Cardiac muscle cell (in vitro differentiated cells and primary cell): ENCODE measurements at regions not wholly inside any gene's neighbourhood (a gene's known extent, or its start where the extent isn't known, plus 50 kb on each side); places are given as distances from the start of the nearest gene placed in this dataset.
"Not testable (repeated sequence)": the region's sequence is repeated elsewhere in the genome, so short reads cannot be mapped to it uniquely, and the experiment has no call there.

ENCODE experiments used
- DNase-seq, 2 donors: peaks; one replicate each; pipeline versions ENCODE4 v3.0.0 to v3.0.0-alpha.2; 2010 to 2017; ENCODE audit warnings: low read depth in 1 of 2, low spot score in 1 of 2
- H3K27ac ChIP-seq: fragments of 200-600 bp; sonication (generic); 2 replicates; pipeline ENCODE4 v1.5.1; 2016
- H3K27me3 ChIP-seq: fragments of 200-600 bp; sonication (generic); 2 replicates; pipeline ENCODE4 v1.6.0; 2016; ENCODE audit warnings: control low read depth
- H3K36me3 ChIP-seq: fragments of 200-600 bp; sonication (generic); 2 replicates; pipeline ENCODE4 v1.5.1; 2016; ENCODE audit warnings: control low read depth
- H3K4me1 ChIP-seq: fragments of 200-600 bp; sonication (generic); 2 replicates; pipeline ENCODE4 v1.8.1; 2017; ENCODE audit warnings: low read depth, mild to moderate bottlenecking, mixed run types
- H3K4me3 ChIP-seq: fragments of 200-600 bp; sonication (generic); 2 replicates; pipeline ENCODE4 v1.5.1; 2016; ENCODE audit warnings: mild to moderate bottlenecking
- H3K9me3 ChIP-seq: fragments of 200-600 bp; sonication (generic); 2 replicates; pipeline ENCODE4 v1.5.1; 2017; ENCODE audit warnings: low read depth, mild to moderate bottlenecking, control low read depth
- CTCF ChIP-seq: IDR thresholded peaks from 2 replicates; pipeline ENCODE4 v1.5.1; 2012; ENCODE audit warnings: low read depth, mild to moderate bottlenecking, low read length

- Histone ChIP-seq H3K27ac (no peak overlapping the region), H3K4me3 (no peak overlapping the region), H3K4me1 (peaks cover 4% of the 10 kb centered on the region), H3K27me3 (no peaks in the 10 kb centered on the region), H3K9me3 (no peaks in the 10 kb centered on the region), H3K36me3 (no peaks in the 10 kb centered on the region)
- no peak for DNase-seq
- TF ChIP-seq CTCF = no peak
Measured at GRCh38 chr2:18267501-18267900, 293.0 kb downstream of the RDH14 start.

DNA sequence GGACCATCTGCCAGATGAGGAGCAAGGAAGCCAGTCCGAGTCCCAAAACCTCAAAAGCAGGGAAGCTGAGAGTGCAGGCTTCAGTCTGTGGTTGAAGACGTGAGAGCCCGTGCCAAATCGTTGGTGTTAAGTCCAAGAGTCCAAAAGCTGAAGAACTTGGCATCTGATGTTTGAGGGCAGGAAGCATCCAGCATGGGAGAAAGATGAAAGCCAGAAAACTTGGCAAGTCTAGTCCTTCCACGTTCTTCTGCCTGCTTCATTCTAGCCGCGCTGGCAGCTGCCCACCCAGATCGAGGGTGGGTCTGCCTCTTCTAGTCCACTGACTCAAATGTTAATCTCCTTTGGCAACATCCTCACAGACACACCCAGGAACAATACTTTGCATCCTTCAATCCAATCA, 293.8 kb downstream of the RDH14 start:
- H3K36me3 ChIP-seq, H3K27ac ChIP-seq, H3K4me3 ChIP-seq, H3K9me3 ChIP-seq, H3K4me1 ChIP-seq, H3K27me3 ChIP-seq: not testable (repeated sequence)
- DNase-seq = peak in 1 of 2 donors; percentile 15

- no peak for DNase-seq
- H3K9me3 ChIP-seq = no peaks in the 10 kb centered on the region
- H3K27me3 ChIP-seq = no peaks in the 10 kb centered on the region
- peak; percentile 17 for TF ChIP-seq CTCF
- H3K36me3 ChIP-seq = no peaks in the 10 kb centered on the region
- no peak overlapping the region for H3K4me3 ChIP-seq
- no peak overlapping the region for H3K27ac ChIP-seq
- H3K4me1 ChIP-seq = peaks cover 4% of the 10 kb centered on the region
Measured at GRCh38 chr2:18265614-18266586, 294.6 kb downstream of the RDH14 start.

DNA sequence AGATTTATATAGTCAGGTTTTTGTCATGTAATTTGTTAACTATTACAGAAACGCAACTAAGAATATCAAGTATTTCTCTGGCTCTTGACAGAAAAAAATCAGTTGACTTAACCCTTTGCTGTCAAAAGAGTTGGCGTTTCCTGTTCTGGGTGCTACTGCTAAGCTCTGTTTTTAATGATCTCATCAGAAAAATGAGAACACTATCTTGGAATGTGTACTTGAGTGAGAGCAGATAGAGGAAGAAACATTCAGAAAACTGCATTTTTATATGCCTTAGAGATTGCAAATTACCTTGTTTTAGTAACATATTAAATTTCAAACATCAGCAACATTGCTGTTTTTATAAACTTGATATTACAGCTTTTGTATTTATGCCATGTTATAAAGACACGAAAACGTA, 297.9 kb downstream of the RDH14 start:
- Histone ChIP-seq H3K4me1 (peaks cover 4% of the 10 kb centered on the region), H3K36me3 (no peaks in the 10 kb centered on the region), H3K4me3 (no peak overlapping the region), H3K27me3 (no peaks in the 10 kb centered on the region), H3K9me3 (no peaks in the 10 kb centered on the region), H3K27ac (no peak overlapping the region)
- TF ChIP-seq CTCF = no peak
- DNase-seq = peak in 1 of 2 donors; percentile 38

DNA sequence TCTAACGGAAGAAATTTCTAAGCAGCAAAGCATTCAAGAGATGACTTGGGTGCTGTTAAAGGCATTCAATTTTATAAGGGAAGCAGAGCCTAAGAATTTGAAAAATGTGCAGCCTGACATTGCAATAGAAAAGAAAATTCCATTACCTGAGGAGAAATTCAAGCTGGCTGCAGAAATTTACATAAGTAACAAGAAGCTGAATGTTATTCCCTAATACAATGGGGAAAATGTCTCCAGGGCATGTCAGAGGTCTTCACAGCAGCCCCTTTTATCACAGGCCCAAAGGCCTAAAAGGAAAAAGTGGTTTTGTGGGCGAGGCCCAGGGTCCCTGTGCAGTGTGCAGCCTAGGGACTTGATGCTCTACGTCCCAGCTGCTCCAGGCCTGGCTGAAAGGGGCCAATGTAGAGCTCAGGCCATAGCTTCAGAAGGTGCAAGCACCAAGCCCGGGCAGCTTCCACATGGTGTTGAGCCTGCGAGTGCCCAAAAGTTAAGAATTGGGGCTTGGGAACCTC, 306.7 kb downstream of the RDH14 start:
- H3K4me1 ChIP-seq = no peaks in the 10 kb centered on the region
- no peaks in the 10 kb centered on the region for H3K27me3 ChIP-seq
- no peaks in the 10 kb centered on the region for H3K36me3 ChIP-seq
- H3K4me3 ChIP-seq = no peak overlapping the region
- H3K9me3 ChIP-seq = no peaks in the 10 kb centered on the region
- DNase-seq = no peak
- no peak overlapping the region for H3K27ac ChIP-seq
- no peak for TF ChIP-seq CTCF

DNA sequence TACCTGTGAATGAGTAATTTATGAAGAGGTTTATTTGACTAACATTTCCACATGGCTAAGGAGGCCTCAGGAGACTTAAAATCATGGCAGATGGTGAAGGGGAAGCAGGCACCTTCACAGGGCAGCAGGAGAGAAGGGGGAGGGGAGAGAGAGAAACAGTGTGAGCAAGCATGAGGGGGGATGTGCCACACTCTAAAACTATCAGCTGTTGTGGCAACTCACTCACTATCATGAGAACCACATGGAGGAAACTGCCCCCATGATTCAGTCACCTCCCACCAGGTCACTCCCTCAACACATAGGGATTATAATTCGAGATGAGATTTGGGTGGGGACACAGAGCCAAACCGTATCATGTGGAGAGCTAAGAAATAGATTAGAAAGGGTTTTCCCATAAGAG, 309.0 kb downstream of the RDH14 start:
- Histone ChIP-seq H3K4me1 (peaks cover 14% of the 10 kb centered on the region), H3K9me3 (no peaks in the 10 kb centered on the region), H3K4me3 (no peak overlapping the region), H3K36me3 (no peaks in the 10 kb centered on the region), H3K27me3 (no peaks in the 10 kb centered on the region), H3K27ac (no peak overlapping the region)
- no peak for TF ChIP-seq CTCF
- DNase-seq = no peak
